ENCODE measurements at regions not wholly inside any gene's neighbourhood (a gene's known extent, or its start where the extent isn't known, plus 50 kb on each side); places are given as distances from the start of the nearest gene placed in this dataset.
"Not testable (repeated sequence)": the region's sequence is repeated elsewhere in the genome, so short reads cannot be mapped to it uniquely, and the experiment has no call there.

DNA sequence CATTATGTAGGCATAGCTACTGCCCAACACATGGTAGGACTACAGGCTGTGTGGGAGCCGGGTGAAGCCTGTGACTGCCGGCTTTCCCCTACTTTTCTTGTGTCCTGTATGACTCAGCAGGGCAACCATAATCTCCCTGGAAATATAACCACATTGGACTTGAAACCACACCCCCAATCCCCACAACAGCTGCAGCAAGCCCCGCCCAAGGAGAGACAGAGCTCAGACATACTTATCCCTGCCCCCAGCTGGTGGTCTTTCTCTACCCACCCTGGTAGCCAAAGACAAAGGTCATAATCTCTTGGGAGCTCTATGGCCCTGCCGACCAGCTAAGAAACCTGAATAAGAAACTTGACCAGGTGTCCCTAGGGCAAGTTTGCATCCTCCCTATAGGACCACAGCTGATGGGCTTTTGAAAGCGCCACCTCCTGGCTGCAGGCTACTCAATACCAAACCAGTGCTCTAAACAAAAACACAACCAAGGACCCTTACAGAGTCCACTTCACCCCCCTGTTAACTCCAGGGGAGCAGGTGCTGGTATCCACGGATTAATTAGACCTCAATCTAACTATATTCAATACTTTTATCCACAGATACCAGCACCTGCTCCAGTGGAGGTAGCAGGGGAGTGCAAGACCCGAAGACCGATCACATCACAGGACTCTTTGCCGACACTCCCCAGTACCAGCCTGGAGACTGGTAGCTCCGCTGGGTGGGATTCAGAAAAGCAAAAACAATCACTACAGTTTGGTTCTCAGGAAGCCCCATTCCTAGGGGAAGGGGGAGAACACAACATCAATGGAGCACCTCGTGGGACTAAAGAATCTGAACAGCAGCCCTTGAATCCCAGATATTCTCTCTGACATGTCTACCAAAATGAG lies 91.2 kb downstream of the IRX5 start:
- H3K4me3 ChIP-seq (ENCODE audit: low read depth, low read length), result no peak overlapping the region
- no peak for DNase-seq (ENCODE audit: low read depth)
- peak; percentile 21 for TF ChIP-seq CTCF (IDR thresholded peaks at IDR 0.05; ENCODE audit: low read depth, low read length, missing control alignments)

DNA sequence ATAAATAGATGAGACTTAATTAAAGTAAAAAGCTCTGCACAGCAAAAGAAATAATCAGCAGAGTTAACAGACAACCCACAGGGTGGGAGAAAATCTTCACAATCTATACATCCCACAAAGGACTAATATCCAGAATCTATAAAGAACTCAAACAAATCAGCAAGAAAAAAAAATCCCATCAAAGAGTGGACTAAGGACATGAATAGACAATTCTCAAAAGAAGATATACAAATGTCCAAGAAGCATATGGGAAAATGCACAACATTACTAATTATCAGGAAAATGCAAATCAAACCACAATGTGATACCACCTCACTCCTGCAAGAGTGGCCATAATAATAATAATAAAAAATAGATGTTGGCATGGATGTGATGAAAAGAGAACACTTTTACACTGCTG lies 96.6 kb downstream of the IRX5 start:
- H3K4me3 ChIP-seq (ENCODE audit: low read depth, low read length); DNase-seq (ENCODE audit: low read depth): not testable (repeated sequence)

DNA sequence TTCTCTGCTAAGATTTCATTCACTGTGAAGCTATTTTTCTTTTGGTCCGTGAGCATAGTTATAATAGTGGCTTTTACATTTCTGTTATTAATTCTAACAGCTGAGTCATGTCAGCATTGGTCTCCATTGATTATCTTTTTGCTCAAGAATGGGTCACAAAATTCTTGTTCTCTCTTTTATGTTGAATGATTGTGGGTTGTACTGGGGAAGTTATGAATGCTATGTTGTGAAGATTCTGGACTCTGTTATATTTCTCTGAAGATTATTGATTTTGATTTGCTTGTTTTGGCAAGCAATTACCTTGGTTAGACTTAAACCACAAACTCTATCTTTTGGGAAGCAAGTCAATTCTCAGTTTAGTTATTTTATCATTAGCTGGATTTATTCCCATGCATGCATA lies 98.8 kb downstream of the IRX5 start:
- no peak overlapping the region for H3K4me3 ChIP-seq (ENCODE audit: low read depth, low read length)
- no peak for TF ChIP-seq CTCF (IDR thresholded peaks at IDR 0.05; ENCODE audit: low read depth, low read length, missing control alignments)
- no peak for DNase-seq (ENCODE audit: low read depth)

GRCh38 chr16:55030944-55031343 lies 100.3 kb downstream of the IRX5 start:
- no peak for TF ChIP-seq CTCF (IDR thresholded peaks at IDR 0.05; ENCODE audit: low read depth, low read length, missing control alignments)
- no peak overlapping the region for H3K4me3 ChIP-seq (ENCODE audit: low read depth, low read length)
- DNase-seq (ENCODE audit: low read depth), result no peak

GRCh38 chr16:55031481-55031880 lies 100.8 kb downstream of the IRX5 start:
- no peak for TF ChIP-seq CTCF (IDR thresholded peaks at IDR 0.05; ENCODE audit: low read depth, low read length, missing control alignments)
- DNase-seq (ENCODE audit: low read depth), result no peak
- no peak overlapping the region for H3K4me3 ChIP-seq (ENCODE audit: low read depth, low read length)

DNA sequence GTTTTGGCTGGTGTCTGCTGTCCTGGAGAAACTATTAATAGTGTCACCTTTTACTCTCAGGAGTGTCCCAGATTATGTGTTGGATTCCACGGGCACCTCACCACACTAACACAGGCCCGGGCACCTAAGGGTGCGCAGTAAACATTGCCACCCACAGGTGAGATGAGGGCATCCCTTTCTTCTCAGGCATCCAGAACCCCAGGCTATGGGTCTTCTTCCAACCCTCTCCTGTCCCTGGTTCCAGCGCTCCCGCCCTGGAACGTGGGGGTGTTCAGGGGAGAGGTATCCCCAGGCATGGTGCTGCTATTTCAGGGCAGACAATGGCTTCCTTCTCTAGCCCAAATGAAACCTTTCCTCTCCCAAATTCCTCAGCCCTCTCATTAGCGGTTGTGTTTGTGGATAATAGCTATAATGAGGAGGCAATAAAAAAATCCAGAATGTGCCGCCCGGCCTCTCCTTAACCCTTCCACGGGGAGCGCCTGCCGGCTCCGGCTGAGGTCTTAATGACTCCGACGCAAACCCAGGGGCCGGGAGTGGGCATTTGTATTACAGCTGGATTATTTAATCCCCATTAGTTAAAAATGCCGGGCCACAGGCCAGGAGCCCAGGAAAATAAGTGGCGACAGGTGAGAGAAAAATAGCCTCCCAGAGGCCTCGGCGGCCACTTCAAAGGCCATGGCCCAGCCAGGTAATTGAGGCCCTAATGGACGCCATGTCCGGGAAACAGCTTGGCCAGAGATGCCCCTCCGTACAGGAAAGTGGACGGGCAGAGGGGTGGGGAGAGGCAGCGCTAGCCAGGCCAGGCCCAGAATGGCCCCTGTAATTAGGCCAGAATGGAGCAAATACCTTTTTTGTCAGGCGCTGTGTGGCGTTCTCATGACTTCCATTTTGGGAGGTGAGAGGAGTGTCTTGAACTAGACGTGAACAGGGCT lies 102.8 kb downstream of the IRX5 start:
- DNase-seq (ENCODE audit: low read depth), result no peak

More for the DNA sequence above, 102.8 kb downstream of the IRX5 start:
- H3K4me3 ChIP-seq (ENCODE audit: low read depth, low read length), result no peak overlapping the region
- TF ChIP-seq CTCF (IDR thresholded peaks at IDR 0.05; ENCODE audit: low read depth, low read length, missing control alignments), result no peak

All from GM12864 (cell line).